ENCODE measurements at regions not wholly inside any gene's neighbourhood (a gene's known extent, or its start where the extent isn't known, plus 50 kb on each side); places are given as distances from the start of the nearest gene placed in this dataset.

DNA sequence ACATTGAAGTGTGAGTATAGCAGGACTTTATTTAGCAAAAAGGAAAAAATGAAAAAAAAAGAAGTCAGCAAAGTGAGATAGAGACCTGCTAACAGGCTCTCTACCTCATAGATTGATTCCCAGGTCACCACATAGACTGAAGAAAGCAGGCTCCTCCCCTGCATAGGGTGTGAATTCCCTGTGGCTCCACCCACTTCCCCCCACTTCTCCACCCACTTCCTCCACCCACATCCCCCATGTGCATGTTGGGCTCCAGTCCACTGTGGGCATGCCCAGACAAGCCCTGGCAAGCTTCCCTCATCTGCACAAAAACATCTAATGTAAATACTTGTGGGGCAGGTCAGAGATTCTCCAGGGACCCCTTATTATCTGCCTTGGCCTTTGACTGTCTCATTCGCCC, 97.8 kb downstream of the TMEM47 start:
- no peaks in the 10 kb centered on the region for H3K27me3 ChIP-seq
- H3K4me1 ChIP-seq, result no peaks in the 10 kb centered on the region
- TF ChIP-seq, protein P1, sequence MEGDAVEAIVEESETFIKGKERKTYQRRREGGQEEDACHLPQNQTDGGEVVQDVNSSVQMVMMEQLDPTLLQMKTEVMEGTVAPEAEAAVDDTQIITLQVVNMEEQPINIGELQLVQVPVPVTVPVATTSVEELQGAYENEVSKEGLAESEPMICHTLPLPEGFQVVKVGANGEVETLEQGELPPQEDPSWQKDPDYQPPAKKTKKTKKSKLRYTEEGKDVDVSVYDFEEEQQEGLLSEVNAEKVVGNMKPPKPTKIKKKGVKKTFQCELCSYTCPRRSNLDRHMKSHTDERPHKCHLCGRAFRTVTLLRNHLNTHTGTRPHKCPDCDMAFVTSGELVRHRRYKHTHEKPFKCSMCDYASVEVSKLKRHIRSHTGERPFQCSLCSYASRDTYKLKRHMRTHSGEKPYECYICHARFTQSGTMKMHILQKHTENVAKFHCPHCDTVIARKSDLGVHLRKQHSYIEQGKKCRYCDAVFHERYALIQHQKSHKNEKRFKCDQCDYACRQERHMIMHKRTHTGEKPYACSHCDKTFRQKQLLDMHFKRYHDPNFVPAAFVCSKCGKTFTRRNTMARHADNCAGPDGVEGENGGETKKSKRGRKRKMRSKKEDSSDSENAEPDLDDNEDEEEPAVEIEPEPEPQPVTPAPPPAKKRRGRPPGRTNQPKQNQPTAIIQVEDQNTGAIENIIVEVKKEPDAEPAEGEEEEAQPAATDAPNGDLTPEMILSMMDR (IDR thresholded peaks at IDR 0.05), result no peak
- no peak for TF ChIP-seq POLR2A (IDR thresholded peaks at IDR 0.05)
- no peaks in the 10 kb centered on the region for H3K36me3 ChIP-seq
- H3K9me3 ChIP-seq, result no peaks in the 10 kb centered on the region
- no peak for DNase-seq
- H3K4me3 ChIP-seq, result no peak overlapping the region
- no peak overlapping the region for H3K27ac ChIP-seq

DNA sequence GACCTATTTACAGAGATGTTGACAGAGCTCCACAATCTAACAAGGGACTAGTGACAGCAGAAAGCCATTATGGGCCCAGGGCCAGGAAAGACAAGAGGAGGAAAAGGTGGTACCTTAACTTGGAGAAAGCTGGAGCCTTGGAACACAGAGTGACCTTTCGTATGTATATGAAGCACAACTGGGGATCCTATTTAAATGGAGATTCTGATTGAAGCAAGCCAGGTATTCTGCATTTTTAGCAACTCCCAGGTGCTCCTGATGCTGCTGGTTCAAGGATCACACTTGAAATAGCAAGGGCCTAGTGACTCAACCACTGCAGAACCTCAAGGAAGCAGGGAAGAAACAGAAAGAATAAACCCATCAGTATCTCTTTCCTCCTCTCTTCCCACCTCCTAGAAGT, 99.4 kb downstream of the TMEM47 start:
- Histone ChIP-seq H3K9me3 (no peaks in the 10 kb centered on the region), H3K36me3 (no peaks in the 10 kb centered on the region), H3K27me3 (no peaks in the 10 kb centered on the region), H3K27ac (no peak overlapping the region), H3K4me3 (no peak overlapping the region), H3K4me1 (no peaks in the 10 kb centered on the region)
- TF ChIP-seq, protein P1 (IDR thresholded peaks at IDR 0.05), result no peak
- no peak for TF ChIP-seq POLR2A (IDR thresholded peaks at IDR 0.05)
- no peak for DNase-seq

DNA sequence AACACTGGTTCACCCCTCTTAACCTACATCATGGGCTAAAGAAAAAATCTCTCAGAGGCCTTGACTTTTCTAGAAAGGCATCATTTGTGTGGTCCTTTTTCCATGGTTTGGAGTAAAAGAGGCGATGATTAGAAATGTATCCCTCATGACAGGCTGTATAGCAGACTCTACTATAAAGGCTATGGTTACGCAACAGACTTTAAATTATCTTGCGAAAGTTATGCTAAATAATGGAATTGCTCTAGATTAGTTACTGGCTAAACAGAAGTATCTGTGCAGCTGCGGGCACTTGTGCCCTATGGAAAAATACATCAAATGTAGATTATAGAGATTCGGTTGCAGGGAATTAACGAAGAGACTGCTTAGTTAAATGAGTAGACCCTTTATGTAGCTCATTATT, 101.6 kb downstream of the TMEM47 start:
- Histone ChIP-seq H3K4me1 (no peaks in the 10 kb centered on the region), H3K27me3 (no peaks in the 10 kb centered on the region), H3K27ac (no peak overlapping the region), H3K4me3 (no peak overlapping the region), H3K36me3 (no peaks in the 10 kb centered on the region), H3K9me3 (no peaks in the 10 kb centered on the region)
- TF ChIP-seq, protein P1 (IDR thresholded peaks at IDR 0.05), result no peak
- TF ChIP-seq POLR2A (IDR thresholded peaks at IDR 0.05), result no peak
- DNase-seq, result no peak

DNA sequence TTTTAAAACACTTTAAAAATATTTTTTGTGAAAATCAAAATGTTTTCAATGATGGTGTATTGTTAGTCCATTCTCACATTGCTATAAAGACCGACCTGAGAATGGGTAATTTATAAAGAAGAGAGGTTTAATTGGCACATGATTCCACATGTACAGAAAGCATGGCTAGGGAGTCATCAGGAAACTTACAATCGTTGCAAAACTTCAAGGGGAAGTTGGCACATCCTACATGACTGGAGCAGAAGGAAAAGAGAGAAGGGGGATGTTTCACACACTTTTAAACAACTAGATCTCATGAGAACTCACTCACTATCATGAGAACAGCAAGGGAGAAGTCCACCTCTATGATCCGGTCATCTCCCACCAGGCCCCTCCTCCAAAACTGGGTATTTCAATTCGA, 110.7 kb downstream of the TMEM47 start:
- no peaks in the 10 kb centered on the region for H3K36me3 ChIP-seq
- no peak overlapping the region for H3K4me3 ChIP-seq
- no peaks in the 10 kb centered on the region for H3K27me3 ChIP-seq

DNA sequence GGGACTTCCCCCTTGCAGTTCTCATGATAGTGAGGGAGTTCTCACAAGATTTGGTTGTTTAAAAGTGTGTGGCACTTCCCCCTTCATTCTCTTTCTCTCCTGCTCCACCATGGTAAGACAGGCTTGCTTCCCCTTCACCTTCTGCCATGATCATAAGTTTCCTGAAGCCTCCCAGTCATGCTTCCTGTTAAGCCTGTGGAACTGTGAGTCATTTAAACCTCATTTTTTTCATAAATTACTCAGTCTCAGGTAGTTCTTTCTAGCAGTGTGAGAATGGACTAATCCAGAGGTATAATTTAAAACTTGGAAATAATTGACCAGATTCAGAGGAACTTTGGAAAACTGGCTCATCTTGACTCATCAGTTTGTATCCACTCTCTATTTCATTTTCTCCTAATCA, 129.0 kb downstream of the TMEM47 start:
- TF ChIP-seq, protein P1 (IDR thresholded peaks at IDR 0.05), result no peak
- TF ChIP-seq POLR2A (IDR thresholded peaks at IDR 0.05), result no peak
- no peaks in the 10 kb centered on the region for H3K36me3 ChIP-seq
- H3K4me1 ChIP-seq, result no peaks in the 10 kb centered on the region
- H3K9me3 ChIP-seq, result no peaks in the 10 kb centered on the region
- no peak overlapping the region for H3K27ac ChIP-seq
- no peak overlapping the region for H3K4me3 ChIP-seq
- no peaks in the 10 kb centered on the region for H3K27me3 ChIP-seq
- no peak for DNase-seq

More for the DNA sequence above, 110.7 kb downstream of the TMEM47 start:
- no peak for DNase-seq
- no peaks in the 10 kb centered on the region for H3K9me3 ChIP-seq
- H3K27ac ChIP-seq, result no peak overlapping the region
- no peaks in the 10 kb centered on the region for H3K4me1 ChIP-seq
- TF ChIP-seq, protein P1 (IDR thresholded peaks at IDR 0.05), result no peak
- TF ChIP-seq POLR2A (IDR thresholded peaks at IDR 0.05), result no peak

DNA sequence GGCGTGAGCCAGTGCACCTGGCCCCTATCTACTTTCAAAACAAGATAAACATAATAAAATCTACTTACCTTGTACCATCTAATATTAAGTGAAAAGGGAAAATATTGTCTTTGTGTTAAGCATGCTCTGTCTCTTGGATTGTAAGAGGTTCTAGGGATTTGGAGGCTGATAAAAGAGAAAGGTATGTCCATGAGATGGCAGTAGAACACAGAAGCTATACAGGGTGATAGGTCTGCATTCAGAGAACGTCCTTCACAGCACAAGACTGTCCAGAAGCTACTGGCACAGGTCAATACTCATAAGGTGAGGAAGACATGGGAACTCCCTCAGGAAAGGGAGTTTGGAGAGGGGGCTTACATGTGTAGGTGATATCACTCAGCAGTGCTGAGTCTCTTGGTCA, 135.5 kb downstream of the TMEM47 start:
- Histone ChIP-seq H3K27ac (no peak overlapping the region), H3K36me3 (no peaks in the 10 kb centered on the region), H3K9me3 (no peaks in the 10 kb centered on the region), H3K27me3 (no peaks in the 10 kb centered on the region), H3K4me3 (no peak overlapping the region), H3K4me1 (no peaks in the 10 kb centered on the region)
- TF ChIP-seq, protein P1 (IDR thresholded peaks at IDR 0.05), result no peak
- TF ChIP-seq POLR2A (IDR thresholded peaks at IDR 0.05), result no peak
- no peak for DNase-seq

All from Peyer's patch (tissue), 4 donors.